ENCODE measurements at regions not wholly inside any gene's neighbourhood (a gene's known extent, or its start where the extent isn't known, plus 50 kb on each side); places are given as distances from the start of the nearest gene placed in this dataset.
A peak's percentile ranks its signal among the peaks of the same experiment; 100 is the strongest.

- CTCF ChIA-PET (ENCODE audit: partially characterized antibody), result no interaction called here
- intact Hi-C loops (cut with micrococcal nuclease), result no loop called here
- no peak overlapping the region for H3K27ac Mint-ChIP-seq
Measured at GRCh38 chr21:21915816-21916215, 917.6 kb downstream of the NCAM2 start.

GRCh38 chr21:21921410-21922232 is 923.4 kb downstream of the NCAM2 start:
- H3K36me3 ChIP-seq (ENCODE audit: insufficient read depth, low read length), result no peaks in the 10 kb centered on the region
- Mint-ChIP-seq H3K4me3 (no peak overlapping the region), H3K9me3 (peaks cover 0 to 7% (median 4%) of the 10 kb centered on the region in 8 donors), H3K27ac (no peak overlapping the region), H3K36me3 (no peaks in the 10 kb centered on the region), H3K27me3 (no peaks in the 10 kb centered on the region), H3K4me1 (no peaks in the 10 kb centered on the region)
- H3K27me3 ChIP-seq (ENCODE audit: insufficient read depth, low read length), result no peaks in the 10 kb centered on the region
- no peak overlapping the region for H3K4me3 ChIP-seq (ENCODE audit: low read length in 2 of 2)
- H3K27ac ChIP-seq (ENCODE audit: low read depth, low read length), result no peak overlapping the region
- H3K4me1 ChIP-seq (ENCODE audit: insufficient read depth, low read length), result no peaks in the 10 kb centered on the region
- no peak for DNase-seq
- CTCF ChIA-PET (ENCODE audit: partially characterized antibody), result no interaction called here
- intact Hi-C loops (cut with micrococcal nuclease), result no loop called here
- H3K9me3 ChIP-seq (ENCODE audit: control insufficient read depth in 1 of 2, low read length in 2 of 2), result peaks cover 0 to 2% of the 10 kb centered on the region in 2 donors
- POLR2A ChIA-PET (ENCODE audit: partially characterized antibody), result no interaction called here

More at GRCh38 chr21:21915816-21916215, 917.6 kb downstream of the NCAM2 start:
- Mint-ChIP-seq H3K9me3 (peaks cover 0 to 13% (median 2%) of the 10 kb centered on the region in 8 donors), H3K4me1 (no peaks in the 10 kb centered on the region), H3K27me3 (no peaks in the 10 kb centered on the region), H3K4me3 (no peak overlapping the region), H3K36me3 (no peaks in the 10 kb centered on the region)
- Histone ChIP-seq H3K36me3 (ENCODE audit: insufficient read depth, low read length) (no peaks in the 10 kb centered on the region), H3K9me3 (ENCODE audit: control insufficient read depth in 1 of 2, low read length in 2 of 2) (peaks cover 0 to 2% of the 10 kb centered on the region in 2 donors), H3K27ac (ENCODE audit: low read depth, low read length) (no peak overlapping the region), H3K4me1 (ENCODE audit: insufficient read depth, low read length) (no peaks in the 10 kb centered on the region), H3K4me3 (ENCODE audit: low read length in 2 of 2) (no peak overlapping the region), H3K27me3 (ENCODE audit: insufficient read depth, low read length) (no peaks in the 10 kb centered on the region)
- DNase-seq, result no peak
- POLR2A ChIA-PET (ENCODE audit: partially characterized antibody), result no interaction called here

GRCh38 chr21:21929226-21929625 is 931.0 kb downstream of the NCAM2 start:
- peaks cover 0 to 9% (median 3%) of the 10 kb centered on the region in 8 donors for H3K9me3 Mint-ChIP-seq
- no peak for DNase-seq
- no peak overlapping the region for H3K27ac Mint-ChIP-seq
- Histone ChIP-seq H3K27me3 (ENCODE audit: insufficient read depth, low read length) (no peaks in the 10 kb centered on the region), H3K36me3 (ENCODE audit: insufficient read depth, low read length) (no peaks in the 10 kb centered on the region), H3K4me3 (ENCODE audit: low read length in 2 of 2) (no peak overlapping the region), H3K9me3 (ENCODE audit: control insufficient read depth in 1 of 2, low read length in 2 of 2) (no peaks in the 10 kb centered on the region), H3K27ac (ENCODE audit: low read depth, low read length) (no peak overlapping the region), H3K4me1 (ENCODE audit: insufficient read depth, low read length) (no peaks in the 10 kb centered on the region)
- no peaks in the 10 kb centered on the region for H3K4me1 Mint-ChIP-seq
- POLR2A ChIA-PET (ENCODE audit: partially characterized antibody), result no interaction called here
- intact Hi-C loops (cut with micrococcal nuclease), result no loop called here
- H3K4me3 Mint-ChIP-seq, result no peak overlapping the region
- CTCF ChIA-PET (ENCODE audit: partially characterized antibody), result no interaction called here
- no peaks in the 10 kb centered on the region for H3K36me3 Mint-ChIP-seq
- H3K27me3 Mint-ChIP-seq, result no peaks in the 10 kb centered on the region

GRCh38 chr21:21929789-21930188 is 931.6 kb downstream of the NCAM2 start:
- H3K9me3 ChIP-seq (ENCODE audit: control insufficient read depth in 1 of 2, low read length in 2 of 2), result no peaks in the 10 kb centered on the region
- peak overlapping the region in 1 of 8 donors; percentile 35 for H3K4me3 Mint-ChIP-seq
- H3K9me3 Mint-ChIP-seq, result peaks cover 0 to 9% (median 3%) of the 10 kb centered on the region in 8 donors
- intact Hi-C loops (cut with micrococcal nuclease), result no loop called here
- H3K27ac Mint-ChIP-seq, result no peak overlapping the region
- no peaks in the 10 kb centered on the region for H3K27me3 ChIP-seq (ENCODE audit: insufficient read depth, low read length)
- H3K36me3 Mint-ChIP-seq, result no peaks in the 10 kb centered on the region
- H3K36me3 ChIP-seq (ENCODE audit: insufficient read depth, low read length), result no peaks in the 10 kb centered on the region
- DNase-seq, result no peak
- POLR2A ChIA-PET (ENCODE audit: partially characterized antibody), result no interaction called here
- no peak overlapping the region for H3K4me3 ChIP-seq (ENCODE audit: low read length in 2 of 2)
- no peak overlapping the region for H3K27ac ChIP-seq (ENCODE audit: low read depth, low read length)
- H3K4me1 ChIP-seq (ENCODE audit: insufficient read depth, low read length), result no peaks in the 10 kb centered on the region
- CTCF ChIA-PET (ENCODE audit: partially characterized antibody), result no interaction called here
- H3K4me1 Mint-ChIP-seq, result no peaks in the 10 kb centered on the region
- H3K27me3 Mint-ChIP-seq, result no peaks in the 10 kb centered on the region

GRCh38 chr21:21952566-21952965 is 954.4 kb downstream of the NCAM2 start:
- CTCF ChIA-PET (ENCODE audit: partially characterized antibody), result no interaction called here
- H3K27ac ChIP-seq (ENCODE audit: low read depth, low read length), result no peak overlapping the region
- H3K4me1 ChIP-seq (ENCODE audit: insufficient read depth, low read length), result no peaks in the 10 kb centered on the region
- Mint-ChIP-seq H3K4me1 (no peaks in the 10 kb centered on the region), H3K9me3 (peaks cover 2 to 10% (median 5%) of the 10 kb centered on the region in 8 donors), H3K4me3 (no peak overlapping the region), H3K36me3 (no peaks in the 10 kb centered on the region), H3K27me3 (no peaks in the 10 kb centered on the region), H3K27ac (no peak overlapping the region)
- intact Hi-C loops (cut with micrococcal nuclease), result no loop called here
- H3K36me3 ChIP-seq (ENCODE audit: insufficient read depth, low read length), result no peaks in the 10 kb centered on the region
- no peak for DNase-seq
- H3K9me3 ChIP-seq (ENCODE audit: control insufficient read depth in 1 of 2, low read length in 2 of 2), result no peaks in the 10 kb centered on the region
- POLR2A ChIA-PET (ENCODE audit: partially characterized antibody), result no interaction called here
- no peaks in the 10 kb centered on the region for H3K27me3 ChIP-seq (ENCODE audit: insufficient read depth, low read length)
- H3K4me3 ChIP-seq (ENCODE audit: low read length in 2 of 2), result no peak overlapping the region

GRCh38 chr21:21955204-21955603 is 957.0 kb downstream of the NCAM2 start:
- Mint-ChIP-seq H3K27me3 (no peaks in the 10 kb centered on the region), H3K4me1 (no peaks in the 10 kb centered on the region), H3K9me3 (peaks cover 2 to 8% (median 5%) of the 10 kb centered on the region in 8 donors), H3K36me3 (no peaks in the 10 kb centered on the region), H3K4me3 (no peak overlapping the region), H3K27ac (no peak overlapping the region)
- Histone ChIP-seq H3K27ac (ENCODE audit: low read depth, low read length) (no peak overlapping the region), H3K27me3 (ENCODE audit: insufficient read depth, low read length) (no peaks in the 10 kb centered on the region), H3K4me3 (ENCODE audit: low read length in 2 of 2) (no peak overlapping the region), H3K4me1 (ENCODE audit: insufficient read depth, low read length) (no peaks in the 10 kb centered on the region), H3K36me3 (ENCODE audit: insufficient read depth, low read length) (no peaks in the 10 kb centered on the region), H3K9me3 (ENCODE audit: control insufficient read depth in 1 of 2, low read length in 2 of 2) (no peaks in the 10 kb centered on the region)
- CTCF ChIA-PET (ENCODE audit: partially characterized antibody), result no interaction called here
- intact Hi-C loops (cut with micrococcal nuclease), result no loop called here
- no peak for DNase-seq
- POLR2A ChIA-PET (ENCODE audit: partially characterized antibody), result no interaction called here

GRCh38 chr21:21957490-21957889 is 959.3 kb downstream of the NCAM2 start:
- H3K27me3 ChIP-seq (ENCODE audit: insufficient read depth, low read length), result no peaks in the 10 kb centered on the region
- Mint-ChIP-seq H3K4me3 (no peak overlapping the region), H3K4me1 (no peaks in the 10 kb centered on the region), H3K9me3 (peaks cover 0 to 5% (median 4%) of the 10 kb centered on the region in 8 donors), H3K27me3 (no peaks in the 10 kb centered on the region), H3K36me3 (no peaks in the 10 kb centered on the region), H3K27ac (no peak overlapping the region)
- no peak overlapping the region for H3K27ac ChIP-seq (ENCODE audit: low read depth, low read length)
- H3K4me3 ChIP-seq (ENCODE audit: low read length in 2 of 2), result no peak overlapping the region
- H3K9me3 ChIP-seq (ENCODE audit: control insufficient read depth in 1 of 2, low read length in 2 of 2), result no peaks in the 10 kb centered on the region
- ChIA-PET POLR2A (ENCODE audit: partially characterized antibody) (no interaction called here), CTCF (ENCODE audit: partially characterized antibody) (no interaction called here)
- H3K36me3 ChIP-seq (ENCODE audit: insufficient read depth, low read length), result no peaks in the 10 kb centered on the region
- no peaks in the 10 kb centered on the region for H3K4me1 ChIP-seq (ENCODE audit: insufficient read depth, low read length)
- DNase-seq, result no peak
- intact Hi-C loops (cut with micrococcal nuclease), result no loop called here

Data from CD4-positive, alpha-beta memory T cell (primary cell).